ENCODE measurements at regions not wholly inside any gene's neighbourhood (a gene's known extent, or its start where the extent isn't known, plus 50 kb on each side); places are given as distances from the start of the nearest gene placed in this dataset.

- no peaks in the 10 kb centered on the region for H3K27me3 ChIP-seq (ENCODE audit: control insufficient read depth, insufficient read depth, low read length)
- POLR2A ChIA-PET: no interaction called here
- CTCF ChIA-PET: no interaction called here
- no peak for DNase-seq (ENCODE audit: low read depth, low spot score)
- H3K27ac ChIP-seq (ENCODE audit: low read depth, low read length): no peak overlapping the region
- TF ChIP-seq, protein P1, sequence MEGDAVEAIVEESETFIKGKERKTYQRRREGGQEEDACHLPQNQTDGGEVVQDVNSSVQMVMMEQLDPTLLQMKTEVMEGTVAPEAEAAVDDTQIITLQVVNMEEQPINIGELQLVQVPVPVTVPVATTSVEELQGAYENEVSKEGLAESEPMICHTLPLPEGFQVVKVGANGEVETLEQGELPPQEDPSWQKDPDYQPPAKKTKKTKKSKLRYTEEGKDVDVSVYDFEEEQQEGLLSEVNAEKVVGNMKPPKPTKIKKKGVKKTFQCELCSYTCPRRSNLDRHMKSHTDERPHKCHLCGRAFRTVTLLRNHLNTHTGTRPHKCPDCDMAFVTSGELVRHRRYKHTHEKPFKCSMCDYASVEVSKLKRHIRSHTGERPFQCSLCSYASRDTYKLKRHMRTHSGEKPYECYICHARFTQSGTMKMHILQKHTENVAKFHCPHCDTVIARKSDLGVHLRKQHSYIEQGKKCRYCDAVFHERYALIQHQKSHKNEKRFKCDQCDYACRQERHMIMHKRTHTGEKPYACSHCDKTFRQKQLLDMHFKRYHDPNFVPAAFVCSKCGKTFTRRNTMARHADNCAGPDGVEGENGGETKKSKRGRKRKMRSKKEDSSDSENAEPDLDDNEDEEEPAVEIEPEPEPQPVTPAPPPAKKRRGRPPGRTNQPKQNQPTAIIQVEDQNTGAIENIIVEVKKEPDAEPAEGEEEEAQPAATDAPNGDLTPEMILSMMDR (IDR thresholded peaks at IDR 0.05; ENCODE audit: low read depth, low read length): no peak
- H3K9me3 ChIP-seq (ENCODE audit: control insufficient read depth, insufficient read depth, low read length): peaks cover 14% of the 10 kb centered on the region
- H3K4me3 ChIP-seq (ENCODE audit: low read depth, low read length): no peak overlapping the region
Observed at GRCh38 chr5:28065656-28066055, 1027.3 kb upstream of the CDH9 start.

DNA sequence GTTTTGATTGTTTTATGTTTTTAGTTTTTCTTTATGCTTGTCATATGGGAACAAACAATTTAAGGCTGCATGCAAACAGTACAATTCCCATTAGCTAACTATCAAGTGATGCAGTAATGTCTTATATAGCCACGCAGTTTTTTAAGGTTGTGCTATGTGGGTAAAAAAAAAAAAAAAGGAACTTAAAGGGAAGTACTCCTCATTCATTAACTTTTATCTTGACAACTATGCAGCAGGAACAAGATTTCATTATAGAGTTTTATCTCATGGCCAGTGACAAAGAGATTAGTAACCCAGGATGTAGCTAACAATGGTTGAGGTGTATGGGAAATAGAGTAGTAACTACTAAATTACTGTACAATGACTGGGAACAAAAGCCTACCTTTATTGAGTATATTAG lies 1008.2 kb upstream of the CDH9 start:
- H3K4me3 ChIP-seq (ENCODE audit: low read depth, low read length): no peak overlapping the region
- CTCF ChIA-PET: no interaction called here
- POLR2A ChIA-PET: no interaction called here
- no peaks in the 10 kb centered on the region for H3K27me3 ChIP-seq (ENCODE audit: control insufficient read depth, insufficient read depth, low read length)
- no peak overlapping the region for H3K27ac ChIP-seq (ENCODE audit: low read depth, low read length)
- DNase-seq (ENCODE audit: low read depth, low spot score): no peak
- peaks cover 5% of the 10 kb centered on the region; the same call in 1 of the 2 replicates for H3K9me3 ChIP-seq (ENCODE audit: control insufficient read depth, insufficient read depth, low read length)
- TF ChIP-seq, protein P1 (IDR thresholded peaks at IDR 0.05; ENCODE audit: low read depth, low read length): no peak

DNA sequence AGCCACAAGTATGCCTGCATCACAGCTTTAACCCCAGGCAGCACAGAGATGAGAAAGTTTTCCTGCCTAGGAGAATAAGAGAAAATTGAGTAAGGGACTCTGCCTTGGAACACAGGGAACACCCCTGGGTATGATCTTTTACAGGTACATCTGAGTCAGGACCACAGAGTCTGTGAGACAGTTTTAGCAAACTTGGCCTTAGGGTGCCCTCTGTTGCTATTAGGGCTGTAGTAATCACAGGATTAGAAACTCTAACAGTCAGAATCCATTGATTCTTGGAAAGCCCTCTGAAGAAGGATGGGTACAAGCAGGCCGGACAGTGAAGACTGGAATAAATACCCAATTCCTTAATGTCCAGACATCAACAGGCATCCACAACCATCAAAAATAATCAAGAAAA lies 989.5 kb upstream of the CDH9 start:
- ChIA-PET POLR2A (no interaction called here), CTCF (no interaction called here)
- TF ChIP-seq, protein P1 (IDR thresholded peaks at IDR 0.05; ENCODE audit: low read depth, low read length): no peak
- H3K27me3 ChIP-seq (ENCODE audit: control insufficient read depth, insufficient read depth, low read length): no peaks in the 10 kb centered on the region
- no peak for DNase-seq (ENCODE audit: low read depth, low spot score)
- H3K9me3 ChIP-seq (ENCODE audit: control insufficient read depth, insufficient read depth, low read length): peaks cover 3% of the 10 kb centered on the region; the same call in 1 of the 2 replicates
- no peak overlapping the region for H3K4me3 ChIP-seq (ENCODE audit: low read depth, low read length)
- H3K27ac ChIP-seq (ENCODE audit: low read depth, low read length): no peak overlapping the region

DNA sequence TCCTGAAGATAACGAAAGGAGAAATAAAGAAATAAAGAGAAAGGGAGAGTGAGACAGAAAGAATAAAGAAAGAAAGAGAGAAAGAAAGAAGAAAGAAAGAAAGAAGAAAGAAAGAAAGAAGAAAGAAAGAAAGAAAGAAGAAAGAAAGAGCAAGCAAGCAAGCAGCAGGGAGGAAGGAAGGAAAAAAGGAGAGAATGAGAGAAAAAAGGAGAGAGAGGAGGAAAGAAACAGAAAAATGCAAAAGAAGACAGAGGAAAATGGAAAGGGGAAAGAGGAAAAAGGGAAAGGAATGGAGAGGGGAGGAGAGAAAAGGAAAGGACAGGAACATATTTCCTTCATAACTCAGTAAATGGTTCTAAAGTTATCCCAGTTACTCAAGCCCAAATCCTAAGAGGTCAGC lies 978.8 kb upstream of the CDH9 start:
- Histone ChIP-seq H3K9me3 (ENCODE audit: control insufficient read depth, insufficient read depth, low read length) (peaks cover 13% of the 10 kb centered on the region; the same call in 1 of the 2 replicates), H3K27ac (ENCODE audit: low read depth, low read length) (no peak overlapping the region), H3K4me3 (ENCODE audit: low read depth, low read length) (no peak overlapping the region), H3K27me3 (ENCODE audit: control insufficient read depth, insufficient read depth, low read length) (no peaks in the 10 kb centered on the region)
- TF ChIP-seq, protein P1 (IDR thresholded peaks at IDR 0.05; ENCODE audit: low read depth, low read length): no peak
- no peak for DNase-seq (ENCODE audit: low read depth, low spot score)
- ChIA-PET CTCF (no interaction called here), POLR2A (no interaction called here)

DNA sequence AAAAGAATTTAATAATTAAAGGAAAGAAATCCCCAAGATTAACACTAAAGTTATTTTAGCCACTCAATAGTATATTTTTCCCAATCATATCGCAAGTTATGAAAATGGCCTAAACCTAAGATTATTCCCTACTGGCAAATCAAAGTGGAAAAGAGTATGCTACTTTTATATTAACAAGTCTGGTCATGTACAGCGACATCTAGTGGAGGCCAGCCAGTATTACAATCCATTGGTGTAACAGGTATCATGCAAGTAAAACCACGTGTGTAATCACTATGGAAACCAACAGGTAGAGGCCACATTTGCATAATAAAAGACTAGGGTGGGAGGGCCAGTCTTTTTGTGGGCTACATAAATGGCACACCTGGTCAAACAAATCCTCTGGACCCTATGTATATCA lies 976.4 kb upstream of the CDH9 start:
- ChIA-PET CTCF (no interaction called here), POLR2A (no interaction called here)
- no peak for DNase-seq (ENCODE audit: low read depth, low spot score)
- Histone ChIP-seq H3K27me3 (ENCODE audit: control insufficient read depth, insufficient read depth, low read length) (no peaks in the 10 kb centered on the region), H3K27ac (ENCODE audit: low read depth, low read length) (no peak overlapping the region), H3K4me3 (ENCODE audit: low read depth, low read length) (no peak overlapping the region), H3K9me3 (ENCODE audit: control insufficient read depth, insufficient read depth, low read length) (peaks cover 22% of the 10 kb centered on the region)
- TF ChIP-seq, protein P1 (IDR thresholded peaks at IDR 0.05; ENCODE audit: low read depth, low read length): 0 out of 2 replicates have a peak, but pooled peaks have one; percentile 14
